H1 (cell line): ENCODE measurements at regions not wholly inside any gene's neighbourhood (a gene's known extent, or its start where the extent isn't known, plus 50 kb on each side); places are given as distances from the start of the nearest gene placed in this dataset.

Experiments used
- CTCF ChIA-PET: fragments of 300-600 bp; sonication (Branson Sonifier 250); formaldehyde crosslinking; loops from one replicate; lab custom pipeline; 2021; ENCODE audit not compliant: partially characterized antibody; lab: Charles Lee
- POLR2A ChIA-PET: fragments of 300-600 bp; sonication (Branson Sonifier 250); formaldehyde crosslinking; loops from one replicate; lab custom pipeline; 2021; ENCODE audit warnings: inconsistent platforms; ENCODE audit not compliant: partially characterized antibody; lab: Charles Lee
- DNase-seq, 2 experiments: peaks; one replicate each; pipeline versions ENCODE4 v3.0.0 to v3.0.0-alpha.2; 2010 to 2022; ENCODE audit warnings: low spot score in 2 of 2, low read depth in 1 of 2, mixed read lengths in 1 of 2
- FAIRE-seq: peaks from 2 replicates; lab custom pipeline; 2011; peaks lifted over from hg19 to GRCh38; lab: Jason Lieb, UNC
- H2AFZ ChIP-seq: 2 replicates; pipeline ENCODE4 v1.8.1; 2012; ENCODE audit warnings: low read length, inconsistent platforms
- H2AK5ac ChIP-seq: 2 replicates; pipeline ENCODE4 v1.6.1; 2013; ENCODE audit warnings: low read depth, low read length
- H2BK120ac ChIP-seq: replicated peaks from 2 replicates; pipeline ENCODE3; 2013; ENCODE audit warnings: low read depth, low read length, inconsistent platforms
- H2BK12ac ChIP-seq: 2 replicates; pipeline ENCODE4 v1.6.1; 2013; ENCODE audit warnings: low read depth, low read length
- H2BK15ac ChIP-seq: 2 replicates; pipeline ENCODE4 v1.6.1; 2013; ENCODE audit warnings: low read length
- H2BK20ac ChIP-seq: 2 replicates; pipeline ENCODE4 v1.6.1; 2013; ENCODE audit warnings: low read length
- H2BK5ac ChIP-seq: 2 replicates; pipeline ENCODE4 v1.6.1; 2013; ENCODE audit warnings: low read depth, low read length
- H3K14ac ChIP-seq: 2 replicates; pipeline ENCODE4 v1.6.1; 2013; ENCODE audit warnings: inconsistent platforms; ENCODE audit not compliant: insufficient read length
- H3K18ac ChIP-seq: 2 replicates; pipeline ENCODE4 v1.6.1; 2013; ENCODE audit warnings: low read length; ENCODE audit errors: extremely low read depth
- H3K23ac ChIP-seq: 2 replicates; pipeline ENCODE4 v1.6.1; 2013; ENCODE audit warnings: inconsistent platforms; ENCODE audit not compliant: insufficient read length
- H3K23me2 ChIP-seq: 2 replicates; pipeline ENCODE4 v1.6.1; 2013; ENCODE audit warnings: low read depth, low read length
- H3K27ac ChIP-seq: 2 replicates; pipeline ENCODE4 v1.6.1; 2011; ENCODE audit warnings: low read depth, low read length, inconsistent platforms
- H3K27me3 ChIP-seq, 4 experiments: replicated peaks in 1 of 4; 1 replicate in 1 of 4; 2 replicates in 3 of 4; pipeline versions ENCODE4 v1.6.1 to v1.8.1; 2011 to 2013; ENCODE audit warnings: low read length in 3 of 4, mild to moderate bottlenecking in 3 of 4, inconsistent platforms in 2 of 4, mixed read lengths in 2 of 4, moderate library complexity in 1 of 4; ENCODE audit not compliant: control insufficient read depth in 3 of 4, insufficient read depth in 3 of 4; ENCODE audit errors: extremely low read depth in 1 of 4
- H3K36me3 ChIP-seq, 4 experiments: 2 replicates each; pipeline versions ENCODE4 v1.6.1 to v1.8.1; 2011 to 2013; ENCODE audit warnings: mild to moderate bottlenecking in 4 of 4, low read length in 3 of 4, moderate library complexity in 2 of 4, control low read depth in 1 of 4, inconsistent platforms in 1 of 4; ENCODE audit not compliant: insufficient read depth in 4 of 4, control insufficient read depth in 2 of 4
- H3K4ac ChIP-seq: replicated peaks from 2 replicates; pipeline ENCODE3; 2013; ENCODE audit warnings: low read length, low read depth, mixed read lengths, inconsistent platforms; ENCODE audit not compliant: insufficient read length
- H3K4me1 ChIP-seq, 4 experiments: replicated peaks in 1 of 4; 1 replicate in 1 of 4; 2 replicates in 3 of 4; pipeline versions ENCODE4 v1.6.1 to v1.8.1; 2011 to 2013; ENCODE audit warnings: low read length in 3 of 4, inconsistent platforms in 2 of 4, mixed read lengths in 1 of 4; ENCODE audit not compliant: insufficient read depth in 4 of 4, control insufficient read depth in 3 of 4
- H3K4me2 ChIP-seq, 2 experiments: 2 replicates each; pipeline versions ENCODE4 v1.6.1 to v1.8.1; 2011 to 2013; ENCODE audit warnings: low read depth in 2 of 2, low read length in 2 of 2, control low read depth in 1 of 2, inconsistent platforms in 1 of 2, mild to moderate bottlenecking in 1 of 2; ENCODE audit not compliant: insufficient read depth in 1 of 2
- H3K4me3 ChIP-seq, 4 experiments: fragments of 200-600, 300-600 bp in 1 of 4; sonication (generic), shearing (Covaris generic), sonication (Bioruptor Twin) in 1 of 4; 2 replicates each; pipeline versions ENCODE4 v1.5.1 to v1.8.1; 2011 to 2016; ENCODE audit warnings: low read length in 4 of 4, low read depth in 3 of 4, control low read depth in 2 of 4, inconsistent platforms in 2 of 4, mild to moderate bottlenecking in 2 of 4, mixed read lengths in 1 of 4, moderate library complexity in 1 of 4; ENCODE audit not compliant: insufficient read depth in 2 of 4; ENCODE audit errors: extremely low read depth in 1 of 4
- H3K56ac ChIP-seq: replicated peaks from 2 replicates; pipeline ENCODE3; 2013; ENCODE audit warnings: low read depth, mild to moderate bottlenecking, mixed read lengths, low read length, inconsistent platforms; ENCODE audit not compliant: insufficient read length
- H3K79me1 ChIP-seq: 2 replicates; pipeline ENCODE4 v1.6.1; 2013; ENCODE audit warnings: low read depth, low read length, control low read depth
- H3K79me2 ChIP-seq, 2 experiments: 2 replicates each; pipeline versions ENCODE4 v1.6.1 to v1.8.1; 2012 to 2013; ENCODE audit warnings: low read length in 2 of 2, mild to moderate bottlenecking in 2 of 2, inconsistent platforms in 1 of 2; ENCODE audit not compliant: insufficient read depth in 2 of 2, control insufficient read depth in 1 of 2
- H3K9ac ChIP-seq, 4 experiments: replicated peaks in 1 of 4; 1 replicate in 1 of 4; 2 replicates in 3 of 4; pipeline versions ENCODE4 v1.6.1 to v1.8.1; 2011 to 2013; ENCODE audit warnings: low read depth in 3 of 4, low read length in 3 of 4, control low read depth in 2 of 4, mild to moderate bottlenecking in 2 of 4, moderate library complexity in 2 of 4, inconsistent platforms in 1 of 4; ENCODE audit errors: extremely low read depth in 1 of 4
- H3K9me3 ChIP-seq, 2 experiments: 2 replicates each; pipeline versions ENCODE4 v1.6.1 to v1.8.1; 2012 to 2013; ENCODE audit warnings: mild to moderate bottlenecking in 2 of 2, moderate library complexity in 2 of 2, control low read depth in 1 of 2, inconsistent platforms in 1 of 2, low read depth in 1 of 2, low read length in 1 of 2, mixed read lengths in 1 of 2; ENCODE audit not compliant: insufficient read depth in 2 of 2
- H4K20me1 ChIP-seq, 2 experiments: replicated peaks in 1 of 2; 2 replicates each; pipeline versions ENCODE3 to v1.8.1; 2011 to 2013; ENCODE audit warnings: inconsistent platforms in 2 of 2, low read length in 2 of 2, mild to moderate bottlenecking in 1 of 2; ENCODE audit not compliant: insufficient read depth in 2 of 2, control insufficient read depth in 1 of 2
- H4K5ac ChIP-seq: 2 replicates; pipeline ENCODE4 v1.6.1; 2013; ENCODE audit warnings: low read length, low read depth, mixed read lengths, inconsistent platforms; ENCODE audit not compliant: insufficient read length
- H4K8ac ChIP-seq: 2 replicates; pipeline ENCODE4 v1.8.0; 2013; ENCODE audit warnings: mild to moderate bottlenecking, moderate library complexity, low read length, inconsistent platforms; ENCODE audit not compliant: insufficient read depth; ENCODE audit errors: extremely low read depth
- H4K91ac ChIP-seq: replicated peaks from 2 replicates; pipeline ENCODE3; 2013; ENCODE audit warnings: low read length, mixed read lengths, inconsistent platforms; ENCODE audit not compliant: insufficient read length
- CTBP2 ChIP-seq: IDR thresholded peaks from 2 replicates; pipeline ENCODE4 v1.7.0; 2011; ENCODE audit warnings: borderline replicate concordance, mild to moderate bottlenecking, moderate library complexity, mixed read lengths, low read length; ENCODE audit not compliant: insufficient read depth, insufficient read length
- EZH2 ChIP-seq: fragments of 200-600 bp; sonication (generic); IDR thresholded peaks from 2 replicates; pipeline ENCODE4 v1.7.1; 2012; ENCODE audit warnings: low read depth, mild to moderate bottlenecking, moderate library complexity, low read length, inconsistent platforms; ENCODE audit not compliant: severe bottlenecking
- JUN ChIP-seq: IDR thresholded peaks from 2 replicates; pipeline ENCODE4 v1.6.1; 2011; ENCODE audit warnings: low read depth, mild to moderate bottlenecking, improper control_type of control experiment, low read length
- KDM4A ChIP-seq: IDR thresholded peaks from one replicate; pipeline ENCODE4 v1.7.1; 2012; ENCODE audit warnings: low read depth, mild to moderate bottlenecking, moderate library complexity, low read length, inconsistent platforms; ENCODE audit not compliant: severe bottlenecking
- POLR2AphosphoS5 ChIP-seq: IDR thresholded peaks from 2 replicates; pipeline ENCODE4 v1.6.1; 2011; ENCODE audit warnings: low read depth, low read length
- SP1 ChIP-seq: IDR thresholded peaks from 2 replicates; pipeline ENCODE4 v1.6.1; 2011; ENCODE audit warnings: low read depth, low read length
- WGBS, 2 experiments: shearing (Covaris generic) in 1 of 2; methylation state at CpG; one replicate each; pipeline versions ENCODE4 v1.1.6 to v1.1.7; 2013 to 2015; ENCODE audit warnings: low lambda C conversion rate in 2 of 2, mixed read lengths in 2 of 2, inconsistent platforms in 1 of 2, low coverage in 1 of 2, missing lambda C conversion rate in 1 of 2; ENCODE audit not compliant: insufficient replicate concordance in 2 of 2, insufficient coverage in 1 of 2, insufficient read length in 1 of 2; ENCODE audit errors: extremely low coverage in 1 of 2, missing lambda C conversion rate in 1 of 2; 5-methylcytosine and 5-hydroxymethylcytosine counted together

GRCh38 chr14:49033131-49033530 lies 553.0 kb downstream of the RPS29 start:
- no peak overlapping the region for H4K8ac ChIP-seq
- no peaks in the 10 kb centered on the region for H3K79me2 ChIP-seq
- peaks cover 0 to 3% (median 0%) of the 10 kb centered on the region in 4 experiments; a peak in 1 of 7 replicates for H3K4me1 ChIP-seq
- H3K4me2 ChIP-seq = no peak overlapping the region
- no peak overlapping the region for H4K91ac ChIP-seq
- CTCF ChIA-PET = interaction anchor here (1.5 kb wide), 1 partner anchor 9 kb away, joined by 4 read pairs; no protein-coding TSS in a partner anchor
- H3K18ac ChIP-seq = no peak overlapping the region
- no peaks in the 10 kb centered on the region for H3K23me2 ChIP-seq
- H3K27me3 ChIP-seq = no peaks in the 10 kb centered on the region
- H3K4ac ChIP-seq = no peak overlapping the region
- H2BK120ac ChIP-seq = no peak overlapping the region
- H4K20me1 ChIP-seq = no peaks in the 10 kb centered on the region
- no peaks in the 10 kb centered on the region for H3K79me1 ChIP-seq
- H4K5ac ChIP-seq = no peak overlapping the region
- no peak overlapping the region for H2BK5ac ChIP-seq
- H2BK15ac ChIP-seq = no peak overlapping the region
- no peak overlapping the region for H3K9ac ChIP-seq
- H3K56ac ChIP-seq = no peak overlapping the region
- no peak overlapping the region for H2AK5ac ChIP-seq
- 0 out of 2 replicates have a peak overlapping the region, but pooled peaks have one; percentile 63 for H2AFZ ChIP-seq
- no peak overlapping the region for H3K4me3 ChIP-seq
- WGBS, 2 experiments = 76% methylated on average over 8 of the region's 8 CpGs; no CpG with 5 or more reads in 1 of the 2 experiments
- no peak overlapping the region for H3K23ac ChIP-seq
- H2BK20ac ChIP-seq = no peak overlapping the region
- POLR2A ChIA-PET = no interaction called here
- DNase-seq = no peak
- no peaks in the 10 kb centered on the region for H3K36me3 ChIP-seq
- no peak overlapping the region for H3K27ac ChIP-seq
- H2BK12ac ChIP-seq = no peak overlapping the region
- no peaks in the 10 kb centered on the region for H3K9me3 ChIP-seq
- FAIRE-seq = no peak
- no peak overlapping the region for H3K14ac ChIP-seq
- no peak for TF ChIP-seq JUN
- TF ChIP-seq EZH2 = no peak
- no peak for TF ChIP-seq POLR2AphosphoS5
- TF ChIP-seq SP1 = no peak
- TF ChIP-seq CTBP2 = no peak
- TF ChIP-seq KDM4A = no peak
